ENCODE measurements at regions not wholly inside any gene's neighbourhood (a gene's known extent, or its start where the extent isn't known, plus 50 kb on each side); places are given as distances from the start of the nearest gene placed in this dataset.

DNA sequence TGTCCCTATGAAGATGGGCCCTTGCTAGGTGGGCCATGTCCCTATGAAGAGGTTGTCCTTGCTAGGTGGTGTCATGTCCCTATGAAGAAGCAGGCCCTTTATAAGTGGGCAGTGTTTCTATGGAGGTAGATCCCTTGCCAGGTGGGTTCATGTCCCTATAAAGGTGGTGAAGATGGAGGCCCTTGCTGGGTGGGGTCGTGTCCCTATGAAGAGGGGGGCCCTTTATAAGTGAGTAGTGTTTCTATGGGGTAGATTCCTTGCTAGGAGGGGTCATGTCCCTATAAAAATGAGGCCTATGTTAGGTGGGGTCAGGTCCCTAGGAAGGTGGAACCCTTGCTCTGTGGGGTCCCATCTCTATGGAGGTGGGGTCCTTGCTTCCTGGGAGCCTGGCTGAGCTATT is 283.4 kb upstream of the IRX2 start (continued):
- TF ChIP-seq CHD2 (IDR thresholded peaks at IDR 0.05; ENCODE audit: borderline replicate concordance, low read depth, low read length) (no peak), JUNB (IDR thresholded peaks at IDR 0.05) (no peak), TCF12 (IDR thresholded peaks at IDR 0.05; ENCODE audit: low read depth, low read length) (no peak), POLR2A (IDR thresholded peaks at IDR 0.05; ENCODE audit: low read depth, low read length) (no peak)
- TF ChIP-seq, protein P1, sequence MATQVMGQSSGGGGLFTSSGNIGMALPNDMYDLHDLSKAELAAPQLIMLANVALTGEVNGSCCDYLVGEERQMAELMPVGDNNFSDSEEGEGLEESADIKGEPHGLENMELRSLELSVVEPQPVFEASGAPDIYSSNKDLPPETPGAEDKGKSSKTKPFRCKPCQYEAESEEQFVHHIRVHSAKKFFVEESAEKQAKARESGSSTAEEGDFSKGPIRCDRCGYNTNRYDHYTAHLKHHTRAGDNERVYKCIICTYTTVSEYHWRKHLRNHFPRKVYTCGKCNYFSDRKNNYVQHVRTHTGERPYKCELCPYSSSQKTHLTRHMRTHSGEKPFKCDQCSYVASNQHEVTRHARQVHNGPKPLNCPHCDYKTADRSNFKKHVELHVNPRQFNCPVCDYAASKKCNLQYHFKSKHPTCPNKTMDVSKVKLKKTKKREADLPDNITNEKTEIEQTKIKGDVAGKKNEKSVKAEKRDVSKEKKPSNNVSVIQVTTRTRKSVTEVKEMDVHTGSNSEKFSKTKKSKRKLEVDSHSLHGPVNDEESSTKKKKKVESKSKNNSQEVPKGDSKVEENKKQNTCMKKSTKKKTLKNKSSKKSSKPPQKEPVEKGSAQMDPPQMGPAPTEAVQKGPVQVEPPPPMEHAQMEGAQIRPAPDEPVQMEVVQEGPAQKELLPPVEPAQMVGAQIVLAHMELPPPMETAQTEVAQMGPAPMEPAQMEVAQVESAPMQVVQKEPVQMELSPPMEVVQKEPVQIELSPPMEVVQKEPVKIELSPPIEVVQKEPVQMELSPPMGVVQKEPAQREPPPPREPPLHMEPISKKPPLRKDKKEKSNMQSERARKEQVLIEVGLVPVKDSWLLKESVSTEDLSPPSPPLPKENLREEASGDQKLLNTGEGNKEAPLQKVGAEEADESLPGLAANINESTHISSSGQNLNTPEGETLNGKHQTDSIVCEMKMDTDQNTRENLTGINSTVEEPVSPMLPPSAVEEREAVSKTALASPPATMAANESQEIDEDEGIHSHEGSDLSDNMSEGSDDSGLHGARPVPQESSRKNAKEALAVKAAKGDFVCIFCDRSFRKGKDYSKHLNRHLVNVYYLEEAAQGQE (IDR thresholded peaks at IDR 0.05; ENCODE audit: low read depth, low read length) = no peak

DNA sequence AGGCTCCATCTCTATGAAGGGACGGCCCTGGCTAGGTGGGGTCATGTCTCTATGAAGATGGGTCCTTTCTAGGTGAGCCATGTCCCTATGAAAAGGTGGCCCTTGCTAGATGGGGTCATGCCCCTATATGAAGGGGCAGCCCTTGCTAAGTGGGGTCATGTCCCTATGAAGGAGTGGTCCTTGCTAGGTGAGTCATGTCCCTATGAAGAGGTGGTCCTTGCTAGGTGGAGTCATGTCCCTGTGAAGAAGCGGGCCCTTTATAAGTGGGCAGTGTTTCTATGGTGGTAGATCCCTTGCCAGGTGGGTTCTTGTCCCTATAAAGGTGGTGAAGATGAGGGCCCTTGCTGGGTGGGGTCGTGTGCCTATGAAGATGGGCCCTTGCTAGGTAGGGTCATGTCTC is 283.0 kb upstream of the IRX2 start:
- in situ Hi-C loops (cut with MboI) = no loop called here
- SMC1A ChIA-PET (ENCODE audit: uncharacterized antibody, unreplicated experiment) = no interaction called here

More for the DNA sequence above, 283.0 kb upstream of the IRX2 start:
- no peaks in the 10 kb centered on the region for H3K27me3 ChIP-seq (replicated peaks in 1 of 2; ENCODE audit: control insufficient read depth in 2 of 2, insufficient read depth in 2 of 2, low read length in 1 of 2)
- no peak for DNase-seq (ENCODE audit: low read depth, low spot score)
- H3K79me2 ChIP-seq (ENCODE audit: control insufficient read depth, insufficient read depth, low read length) = no peaks in the 10 kb centered on the region
- H2AFZ ChIP-seq (ENCODE audit: control insufficient read depth, low read depth, low read length) = no peak overlapping the region
- BruUV-seq (replicated peaks) = no TSS peak
- H3K9ac ChIP-seq (ENCODE audit: control insufficient read depth, insufficient read depth, low read length) = no peak overlapping the region
- RAD21 ChIA-PET (ENCODE audit: unreplicated experiment) = no interaction called here
- no peaks in the 10 kb centered on the region for H4K20me1 ChIP-seq (ENCODE audit: control insufficient read depth, insufficient read depth)
- H3K4me2 ChIP-seq (ENCODE audit: control insufficient read depth, insufficient read depth) = no peak overlapping the region
- POLR2A ChIA-PET = no interaction called here
- H3K36me3 ChIP-seq (ENCODE audit: control insufficient read depth in 2 of 2, insufficient read depth in 2 of 2, low read length in 1 of 2) = no peaks in the 10 kb centered on the region
- CTCF ChIA-PET = no interaction called here
- no peak overlapping the region for H3K4me3 ChIP-seq
- 2% methylated on average over 3 of the region's 3 CpGs for WGBS (ENCODE audit: insufficient coverage, insufficient replicate concordance, low lambda C conversion rate, missing lambda C conversion rate)
- H3K27ac ChIP-seq (ENCODE audit: control insufficient read depth, insufficient read depth) = no peak overlapping the region
- H3K4me1 ChIP-seq (ENCODE audit: control insufficient read depth, insufficient read depth, low read length) = no peaks in the 10 kb centered on the region
- no peak for ATAC-seq
- no peak for FAIRE-seq
- no peaks in the 10 kb centered on the region; the same call in 2 of the 3 replicates for H3K9me3 ChIP-seq (replicated peaks; ENCODE audit: control insufficient read depth, insufficient read depth, low read length)
- intact Hi-C loops (cut with micrococcal nuclease; ENCODE audit: unreplicated experiment) = no loop called here
- TF ChIP-seq, protein P2, sequence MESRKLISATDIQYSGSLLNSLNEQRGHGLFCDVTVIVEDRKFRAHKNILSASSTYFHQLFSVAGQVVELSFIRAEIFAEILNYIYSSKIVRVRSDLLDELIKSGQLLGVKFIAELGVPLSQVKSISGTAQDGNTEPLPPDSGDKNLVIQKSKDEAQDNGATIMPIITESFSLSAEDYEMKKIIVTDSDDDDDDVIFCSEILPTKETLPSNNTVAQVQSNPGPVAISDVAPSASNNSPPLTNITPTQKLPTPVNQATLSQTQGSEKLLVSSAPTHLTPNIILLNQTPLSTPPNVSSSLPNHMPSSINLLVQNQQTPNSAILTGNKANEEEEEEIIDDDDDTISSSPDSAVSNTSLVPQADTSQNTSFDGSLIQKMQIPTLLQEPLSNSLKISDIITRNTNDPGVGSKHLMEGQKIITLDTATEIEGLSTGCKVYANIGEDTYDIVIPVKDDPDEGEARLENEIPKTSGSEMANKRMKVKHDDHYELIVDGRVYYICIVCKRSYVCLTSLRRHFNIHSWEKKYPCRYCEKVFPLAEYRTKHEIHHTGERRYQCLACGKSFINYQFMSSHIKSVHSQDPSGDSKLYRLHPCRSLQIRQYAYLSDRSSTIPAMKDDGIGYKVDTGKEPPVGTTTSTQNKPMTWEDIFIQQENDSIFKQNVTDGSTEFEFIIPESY (IDR thresholded peaks at IDR 0.05) = no peak
- TF ChIP-seq MEF2A (IDR thresholded peaks at IDR 0.05; ENCODE audit: insufficient read depth, low read depth, low read length) = no peak
